HG03378 (cell line): ENCODE measurements at regions not wholly inside any gene's neighbourhood (a gene's known extent, or its start where the extent isn't known, plus 50 kb on each side); places are given as distances from the start of the nearest gene placed in this dataset.
A peak's percentile ranks its signal among the peaks of the same experiment; 100 is the strongest.

Source experiments
- ATAC-seq: cut with Tn5 transposase; IDR thresholded peaks from one replicate; pipeline ENCODE4 v1.9.1; 2021; ENCODE audit warnings: mild to moderate bottlenecking, moderate library complexity; ENCODE audit not compliant: unreplicated experiment

DNA sequence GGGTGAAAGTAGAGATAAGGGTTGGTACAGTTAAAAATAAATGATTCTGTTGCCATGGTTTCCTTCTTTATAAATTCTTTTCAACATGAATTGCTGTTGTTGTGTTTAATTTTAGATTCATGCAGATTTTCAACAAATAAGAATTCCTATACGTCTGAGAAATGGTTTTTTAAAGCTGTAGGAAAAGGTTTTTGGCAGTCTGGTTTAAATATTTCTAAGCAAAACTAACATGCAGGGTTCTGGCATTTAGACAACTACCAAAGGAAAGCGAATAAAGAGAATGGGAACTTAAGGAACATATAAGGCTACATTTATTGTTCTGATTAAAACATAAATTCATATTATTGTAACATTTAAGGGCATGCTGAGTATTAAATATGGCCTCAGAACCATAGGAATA lies 203.0 kb upstream of the MIR17HG start:
- no peak for ATAC-seq

DNA sequence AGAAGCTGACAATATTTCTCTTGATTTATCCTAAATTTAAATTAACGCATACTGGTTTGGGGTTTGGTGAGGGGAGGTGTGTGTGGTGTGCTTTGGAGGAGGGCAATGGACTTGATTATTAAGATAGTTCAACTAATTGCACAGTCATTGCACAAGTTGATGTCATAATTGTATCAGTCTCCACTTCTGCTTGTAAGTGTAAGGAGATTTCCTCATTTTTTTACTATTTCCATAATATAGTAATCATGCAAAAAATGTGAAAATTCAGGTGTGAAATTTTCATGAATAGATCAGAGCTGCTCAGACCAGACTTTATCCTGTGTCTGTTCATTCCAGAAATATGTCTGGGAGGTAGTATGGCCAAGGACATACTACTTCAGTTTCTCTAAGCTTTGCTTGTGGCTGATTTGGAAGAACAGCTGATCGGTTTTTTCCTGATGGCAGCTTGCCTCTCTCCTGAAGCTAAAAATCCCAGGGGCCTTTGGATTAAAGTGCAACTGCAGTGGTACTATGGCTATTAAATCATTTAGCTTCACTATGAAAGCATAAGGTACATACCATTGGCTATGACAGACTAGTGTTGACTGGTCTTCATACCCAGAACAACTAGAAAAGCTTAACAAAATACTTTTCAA lies 201.8 kb upstream of the MIR17HG start:
- no peak for ATAC-seq

DNA sequence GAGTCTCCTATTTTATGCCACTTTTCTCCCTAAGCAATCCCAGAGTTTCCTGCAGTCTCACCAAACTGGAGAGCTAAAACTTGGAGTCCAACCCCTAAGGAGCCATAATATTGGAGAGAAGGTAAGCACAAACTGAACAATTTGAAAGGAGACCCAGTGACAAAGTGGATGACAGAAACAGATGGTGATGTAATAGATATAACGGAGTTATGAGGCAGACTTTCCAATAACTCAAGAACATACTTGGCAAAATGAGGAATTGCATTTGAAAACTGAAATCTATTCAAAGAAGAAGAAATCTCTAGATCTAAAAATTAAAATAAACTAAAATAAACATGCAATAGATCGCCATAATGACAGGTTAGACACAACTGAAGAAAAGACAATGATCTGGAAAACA lies 200.9 kb upstream of the MIR17HG start:
- ATAC-seq: no peak

DNA sequence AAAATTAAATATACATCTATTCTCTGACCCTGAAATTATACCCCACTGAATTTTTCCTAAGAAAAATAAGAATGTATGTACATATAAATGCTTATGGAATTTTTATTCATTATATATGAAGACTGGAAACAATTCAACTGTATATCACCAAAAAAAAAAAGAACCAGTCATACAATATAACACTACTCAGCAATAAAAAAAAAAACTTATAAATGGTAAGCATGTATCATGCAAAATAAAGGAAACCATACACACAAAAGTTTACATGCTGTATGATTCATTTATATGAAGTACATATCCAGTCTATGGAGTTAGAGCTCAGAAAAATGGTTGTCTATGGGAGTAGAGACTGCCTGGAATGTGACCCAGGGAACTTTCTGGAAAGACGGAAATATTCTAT lies 199.4 kb upstream of the MIR17HG start:
- ATAC-seq: no peak

DNA sequence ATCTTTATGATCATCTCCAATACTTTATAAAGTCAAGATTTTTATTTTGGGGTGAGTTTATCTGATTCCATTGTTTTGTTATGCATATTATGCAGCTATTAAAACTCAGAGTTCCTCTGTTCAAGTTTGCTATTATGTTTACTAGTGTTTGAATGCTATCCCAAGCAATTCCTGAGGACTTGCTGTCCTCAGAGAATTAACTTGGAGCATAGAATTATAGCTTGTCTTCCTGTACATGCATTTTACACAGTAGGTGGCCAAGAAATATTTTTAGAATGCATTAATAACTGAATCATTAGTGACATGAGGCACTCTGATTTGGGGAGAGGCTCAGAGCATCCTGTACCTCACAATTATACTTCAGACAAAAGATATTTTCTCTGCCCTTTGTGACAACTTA lies 195.6 kb upstream of the MIR17HG start:
- ATAC-seq: no peak

DNA sequence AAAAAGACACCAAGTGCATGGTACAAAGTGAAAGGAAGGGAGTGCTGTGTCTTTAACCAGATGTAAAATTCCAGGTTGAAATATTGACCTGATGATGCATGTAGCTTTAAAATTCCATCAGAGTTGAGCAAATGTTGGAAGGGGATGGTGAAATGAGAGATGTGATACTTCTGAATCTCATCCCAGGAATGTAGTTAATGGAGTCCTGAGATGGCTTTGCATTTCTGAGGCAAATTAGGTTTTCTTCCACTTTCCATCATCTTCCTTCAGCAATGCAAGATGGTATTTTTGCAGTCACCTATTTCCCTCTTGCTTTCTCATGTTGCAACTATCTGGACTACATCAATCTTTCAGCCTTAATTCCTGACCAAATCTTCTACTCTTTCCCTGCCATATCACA lies 194.1 kb upstream of the MIR17HG start:
- ATAC-seq: no peak

DNA sequence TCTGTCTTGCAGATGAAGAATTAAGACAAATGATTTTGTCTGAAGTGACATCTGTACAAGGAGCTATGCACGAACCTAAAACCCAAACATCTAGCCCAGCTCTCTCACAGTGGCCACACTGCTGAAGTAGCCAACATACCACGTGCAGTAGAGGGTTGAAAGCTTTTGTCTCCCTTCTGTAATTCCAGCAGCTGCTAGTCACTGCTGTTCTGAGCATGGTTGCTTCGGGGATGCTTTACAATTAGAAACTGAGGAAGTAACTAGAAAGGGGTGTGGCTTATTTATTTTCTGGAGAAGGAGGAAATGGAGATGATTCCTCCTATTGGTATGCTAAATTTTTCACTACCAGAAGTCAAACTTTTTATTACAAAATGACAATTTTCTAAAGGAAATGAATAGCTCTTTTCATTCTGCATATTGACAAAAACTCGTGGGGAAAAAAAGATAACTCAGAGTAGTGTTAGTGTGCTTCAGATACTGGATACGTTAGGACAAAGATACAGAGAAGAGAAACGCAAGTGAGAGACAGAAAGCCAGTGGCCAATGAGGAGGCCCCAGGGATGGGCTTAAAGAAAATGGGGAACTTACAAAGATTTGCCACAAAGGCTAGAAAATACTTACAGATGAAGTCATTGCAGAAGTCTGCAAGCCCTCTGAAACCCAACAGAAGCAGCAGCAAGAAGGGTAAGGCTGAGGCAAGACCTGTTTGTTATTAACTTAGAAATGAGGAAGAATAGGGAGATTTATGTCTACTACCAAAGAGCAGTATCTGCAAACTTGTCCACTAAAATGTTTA lies 192.7 kb upstream of the MIR17HG start:
- peak; percentile 79 for ATAC-seq

DNA sequence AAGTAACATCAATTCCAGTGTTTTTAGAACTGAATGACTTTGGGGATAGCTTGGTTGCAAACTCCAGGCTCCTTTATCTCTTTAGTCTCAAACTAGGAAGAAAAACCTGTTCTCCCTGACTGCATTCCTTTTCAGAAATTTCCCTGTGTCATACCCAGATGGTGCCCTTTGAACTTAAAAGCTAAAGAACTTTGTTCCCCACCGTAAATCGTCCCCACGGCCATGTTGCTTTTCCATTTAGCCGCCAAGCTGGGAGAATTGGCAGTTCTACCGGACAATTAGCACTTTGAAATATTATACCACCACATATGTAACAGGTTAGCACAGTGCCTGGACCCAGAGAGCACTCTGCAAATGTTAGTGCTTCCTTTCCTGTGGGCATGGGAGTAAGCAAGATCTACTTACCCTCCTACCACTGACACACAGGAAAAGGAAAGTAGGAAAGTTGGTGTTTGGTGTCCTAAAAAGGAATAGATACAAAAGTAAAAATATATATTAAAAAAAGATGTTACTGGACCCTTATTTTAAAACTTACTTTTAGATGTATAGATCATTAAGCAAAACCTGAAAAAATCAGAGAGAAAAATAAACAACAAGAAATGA lies 191.9 kb upstream of the MIR17HG start:
- ATAC-seq: no peak

DNA sequence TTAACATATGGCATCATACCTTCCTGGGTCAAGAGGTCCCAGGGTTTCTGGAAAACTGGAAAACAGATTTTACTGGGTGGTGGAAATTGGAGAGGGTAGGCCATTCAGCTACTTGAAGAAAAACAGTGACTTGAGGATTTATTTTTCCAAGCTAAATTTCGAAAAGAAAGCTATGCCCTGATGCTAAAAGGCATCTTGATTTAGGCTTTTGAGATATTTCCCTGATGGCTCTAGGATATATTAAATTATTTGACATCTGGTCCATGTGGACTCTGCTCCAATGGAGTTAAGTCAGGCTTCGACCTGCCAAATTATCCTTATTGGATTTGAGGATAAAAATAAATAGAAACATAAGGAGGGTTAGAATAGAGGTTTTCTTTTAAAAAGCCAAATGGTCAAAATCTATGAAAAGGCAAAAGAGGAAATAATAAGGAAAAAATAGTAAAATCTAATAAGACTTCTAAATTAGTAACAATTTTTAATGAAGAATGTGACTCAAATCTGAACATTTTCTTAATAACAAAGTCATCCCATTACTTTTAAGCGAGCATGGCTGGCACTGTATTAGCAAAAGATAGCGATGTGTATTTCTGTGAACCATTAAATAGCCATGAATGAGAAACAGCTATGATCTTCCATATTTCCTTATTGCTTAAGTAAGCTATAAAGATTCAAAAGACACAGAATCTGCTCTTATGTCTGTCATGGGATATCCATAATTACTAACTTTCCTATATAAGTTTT lies 190.0 kb upstream of the MIR17HG start:
- no peak for ATAC-seq

DNA sequence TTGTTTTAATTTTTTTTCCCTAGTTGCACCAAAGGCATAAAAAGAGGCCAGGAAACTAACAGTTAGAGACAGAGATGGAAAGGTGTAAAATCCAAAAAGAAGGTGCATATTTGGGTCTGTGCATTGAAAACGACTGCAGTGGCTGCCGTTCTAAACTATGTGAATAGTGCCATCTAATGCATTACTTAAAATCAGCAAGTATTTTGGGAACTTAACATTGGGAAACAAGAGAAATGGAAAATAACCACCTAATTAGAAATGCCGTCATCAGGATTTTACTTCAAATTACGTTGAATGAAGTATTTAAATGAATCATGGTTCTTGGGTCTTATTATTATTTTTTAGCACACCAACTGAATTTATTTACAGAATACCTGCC lies 189.5 kb upstream of the MIR17HG start:
- no peak for ATAC-seq

DNA sequence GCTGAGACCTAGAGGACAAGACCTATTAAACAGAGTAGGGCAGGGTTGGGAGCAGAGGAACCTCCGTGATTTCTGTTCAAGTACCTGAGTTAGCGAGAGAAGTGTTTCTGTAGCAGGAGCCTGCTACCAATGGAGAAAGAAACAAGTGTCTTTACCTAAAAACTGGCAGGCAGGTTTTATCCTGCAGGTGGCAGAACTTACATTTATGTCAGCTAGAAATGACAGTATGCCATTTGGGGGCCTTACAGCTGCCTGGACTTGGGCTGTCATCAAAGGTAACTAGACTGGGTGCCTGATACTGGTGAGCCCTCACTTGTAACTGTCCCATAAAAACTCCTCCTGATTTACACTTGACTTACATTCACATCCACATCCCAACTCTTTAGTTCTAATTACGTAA lies 185.3 kb upstream of the MIR17HG start:
- ATAC-seq: no peak

DNA sequence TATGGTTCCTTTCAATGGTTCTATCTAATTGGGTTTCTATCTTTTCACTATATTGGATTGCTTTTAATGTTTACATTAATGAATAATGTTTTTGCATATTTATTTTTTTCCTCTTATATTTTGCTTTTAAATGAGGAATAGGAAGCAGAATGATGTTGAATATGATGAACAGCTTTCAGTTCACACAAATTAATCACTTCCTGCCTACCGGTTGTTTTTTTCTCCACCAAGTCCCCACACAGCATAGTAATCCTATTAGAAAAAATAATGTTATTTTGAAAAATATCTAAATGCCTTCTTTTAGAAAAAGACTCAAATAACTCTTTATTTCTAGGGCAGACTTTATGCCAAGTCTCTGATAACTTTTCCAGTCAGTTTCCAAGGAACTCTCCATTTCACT lies 184.9 kb upstream of the MIR17HG start:
- no peak for ATAC-seq

DNA sequence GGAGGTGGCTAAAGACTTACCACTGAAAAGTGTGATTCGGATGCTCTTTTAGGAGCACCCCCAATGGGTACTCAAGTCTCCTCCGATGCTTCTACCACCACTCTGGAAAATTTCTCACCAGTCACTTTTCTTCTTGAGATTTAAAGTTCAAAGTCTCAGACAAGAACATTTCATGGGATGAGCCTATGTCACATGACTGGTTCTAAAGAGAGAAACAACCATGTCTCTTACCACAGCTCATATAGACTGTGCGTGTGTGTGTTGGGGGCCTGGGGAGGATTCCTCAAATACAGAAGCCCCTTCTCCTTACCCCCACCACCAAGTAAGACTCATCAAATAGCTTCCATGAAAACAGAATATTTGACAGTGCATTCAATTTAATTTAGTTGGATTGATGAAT lies 181.7 kb upstream of the MIR17HG start:
- no peak for ATAC-seq

DNA sequence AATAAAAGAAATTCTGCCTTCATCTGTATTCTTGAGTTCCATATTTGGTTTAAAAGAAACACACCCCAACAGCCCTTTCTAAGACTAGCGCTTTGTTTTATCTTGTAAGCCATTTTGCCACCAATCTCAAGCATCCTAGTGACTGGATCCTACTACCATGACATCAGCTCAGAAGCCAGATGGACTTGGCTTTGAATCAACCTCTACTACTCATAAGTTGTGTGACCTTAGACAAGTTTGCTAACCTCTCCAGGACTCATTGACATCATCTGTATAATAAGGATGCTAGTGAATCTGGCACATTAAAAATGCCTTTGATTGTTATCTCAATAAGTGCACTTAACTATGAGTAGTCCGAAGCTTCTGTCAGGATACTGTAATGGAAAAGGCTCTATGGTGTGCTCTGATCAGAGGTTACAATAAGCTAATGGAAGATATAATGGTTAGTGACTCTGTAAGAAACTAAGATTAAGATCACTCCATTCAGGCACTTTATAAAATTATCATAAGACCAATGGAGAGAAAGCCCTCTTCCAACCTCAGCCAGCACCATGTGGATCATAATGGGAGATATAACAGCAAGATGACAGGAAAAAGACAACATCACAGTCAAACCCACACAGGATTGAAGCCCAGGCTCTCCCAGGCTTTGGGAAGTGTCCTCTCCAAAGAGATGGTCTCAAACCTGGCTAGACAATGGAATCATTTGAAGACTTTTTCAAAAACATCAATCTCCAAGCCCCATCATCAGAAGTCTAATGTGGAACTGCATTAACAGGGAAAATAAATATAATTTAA lies 180.6 kb upstream of the MIR17HG start:
- ATAC-seq: no peak

DNA sequence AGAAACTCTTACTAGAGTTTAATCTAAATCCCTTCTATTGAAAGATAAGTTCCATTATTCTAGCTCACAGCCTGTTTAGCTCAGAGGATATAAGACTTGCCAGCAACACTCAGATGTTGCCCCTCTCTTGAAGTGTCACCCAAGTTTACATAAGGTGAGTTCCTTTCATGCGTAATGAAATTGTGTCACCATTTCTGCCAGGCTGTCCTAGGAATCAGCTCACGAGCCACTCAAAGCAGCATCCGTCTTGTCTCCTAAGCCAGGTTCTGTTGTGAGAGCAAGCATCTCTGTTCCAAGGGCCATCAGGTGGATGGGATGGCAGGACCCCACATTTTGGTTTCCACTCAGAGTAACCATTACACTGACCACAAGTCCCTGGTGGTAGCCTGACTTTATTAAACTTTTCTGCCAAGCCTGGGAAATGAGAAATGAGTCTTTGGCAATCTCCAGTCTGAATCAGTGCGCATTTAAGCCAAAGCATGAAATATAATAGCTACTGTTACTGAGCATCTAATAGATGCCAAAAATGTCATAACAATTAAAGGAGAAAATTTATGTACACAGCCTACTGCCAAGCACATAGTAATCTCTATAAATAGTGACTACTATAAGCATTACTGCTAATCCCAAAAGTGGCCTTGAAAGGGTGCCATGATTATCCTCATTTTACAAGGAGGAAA lies 179.6 kb upstream of the MIR17HG start:
- no peak for ATAC-seq

DNA sequence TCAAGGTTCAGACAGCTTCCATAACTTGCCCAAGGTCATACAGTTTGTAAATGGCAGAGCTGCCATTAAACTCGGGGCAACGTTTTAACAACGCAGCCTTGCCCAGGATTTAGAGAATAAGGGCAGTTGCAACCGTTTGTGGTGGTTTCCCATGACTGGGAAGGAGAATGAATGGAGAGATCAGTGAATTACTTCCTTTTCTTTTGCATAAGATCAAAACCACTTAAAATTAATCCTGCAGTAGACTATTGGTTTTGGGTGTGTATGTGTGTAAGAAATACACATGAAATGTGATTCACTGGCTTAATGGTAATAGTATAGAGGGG lies 179.1 kb upstream of the MIR17HG start:
- no peak for ATAC-seq

DNA sequence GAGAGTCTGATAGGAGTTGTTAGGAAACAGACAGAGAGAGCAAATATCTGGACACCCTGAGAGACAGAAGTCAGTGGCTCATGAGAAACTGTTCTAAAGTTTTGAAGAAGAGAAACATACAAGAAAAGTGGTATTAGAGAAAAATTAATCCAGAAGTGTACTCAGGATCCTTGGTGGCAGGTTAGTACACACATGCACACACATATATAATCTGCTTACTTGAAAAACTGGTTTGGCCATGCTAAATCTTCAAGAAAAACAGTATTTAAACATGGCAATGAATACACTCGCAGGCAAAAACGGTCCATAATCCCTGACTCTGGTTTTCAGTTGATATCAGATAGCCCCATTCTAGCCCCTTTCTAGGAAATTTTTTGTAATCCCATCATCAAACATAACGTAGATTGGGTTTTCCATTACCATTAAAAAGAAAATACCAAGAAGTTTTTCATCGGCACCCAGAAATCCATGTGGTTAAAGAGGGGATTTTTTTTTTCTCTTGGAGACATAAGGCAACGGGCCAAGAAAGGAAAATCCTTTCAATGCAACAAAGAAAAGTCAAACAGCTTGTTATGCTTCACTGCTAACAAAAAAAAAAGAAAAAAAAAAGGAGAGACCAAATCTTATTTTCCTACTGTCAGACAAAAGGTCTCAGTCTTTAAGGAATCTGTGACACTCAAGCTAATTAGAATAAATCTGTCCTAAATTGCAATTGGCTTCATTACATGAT lies 178.0 kb upstream of the MIR17HG start:
- no peak for ATAC-seq

DNA sequence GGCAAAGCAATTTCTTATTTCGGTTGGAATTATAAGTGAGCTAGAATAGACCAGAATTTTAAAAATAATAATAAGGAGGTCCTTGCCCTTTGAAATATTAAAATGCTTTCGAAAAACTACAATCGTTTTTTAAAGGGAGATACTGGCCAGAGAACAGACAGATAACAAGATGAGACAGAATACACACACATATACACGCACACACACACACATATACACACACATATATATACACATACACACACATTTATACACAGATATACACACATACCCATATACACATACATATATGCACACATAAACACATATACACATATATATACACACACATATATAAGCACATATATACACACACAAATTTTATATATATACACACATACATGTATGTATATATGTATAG lies 175.3 kb upstream of the MIR17HG start:
- no peak for ATAC-seq

DNA sequence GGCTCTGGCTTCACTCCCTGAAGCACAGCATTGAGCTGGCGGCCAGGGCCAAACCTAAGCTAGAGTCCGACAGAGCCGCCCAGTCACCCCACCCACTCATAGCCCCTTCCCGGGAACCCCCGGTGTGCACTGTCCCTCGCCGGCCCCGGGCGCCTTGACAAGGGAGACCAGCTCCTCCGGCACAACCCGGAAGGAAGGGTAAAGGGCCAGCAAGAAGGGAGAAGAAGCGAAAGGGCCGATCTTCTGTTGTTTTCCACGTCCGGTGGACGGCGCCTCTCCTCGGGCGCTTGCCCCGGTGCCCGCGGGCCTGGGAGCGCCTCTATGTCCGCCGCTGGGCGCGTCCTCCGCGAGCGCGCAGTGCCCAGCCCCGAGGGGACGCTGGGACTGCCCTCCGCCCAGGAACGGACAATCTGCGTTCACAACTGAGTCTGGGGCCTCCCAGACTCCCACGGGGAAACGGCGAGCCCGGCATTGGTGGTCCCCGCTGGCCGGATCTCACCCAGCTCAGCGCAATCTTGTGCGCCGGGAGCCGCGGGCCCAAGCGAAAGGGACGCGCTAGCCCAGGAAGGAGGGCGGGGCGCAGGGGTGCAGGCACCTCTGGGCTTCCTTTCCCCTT lies 172.5 kb upstream of the MIR17HG start:
- ATAC-seq: no peak
